HG02571 (cell line): ENCODE measurements at regions not wholly inside any gene's neighbourhood (a gene's known extent, or its start where the extent isn't known, plus 50 kb on each side); places are given as distances from the start of the nearest gene placed in this dataset.

Source experiments
- ATAC-seq: cut with Tn5 transposase; IDR thresholded peaks from one replicate; pipeline ENCODE4 v1.9.1; 2021; ENCODE audit warnings: mild to moderate bottlenecking, moderate library complexity; ENCODE audit not compliant: unreplicated experiment

GRCh38 chr14:65926935-65927700, 514.6 kb downstream of the FUT8 start:
- no peak for ATAC-seq

DNA sequence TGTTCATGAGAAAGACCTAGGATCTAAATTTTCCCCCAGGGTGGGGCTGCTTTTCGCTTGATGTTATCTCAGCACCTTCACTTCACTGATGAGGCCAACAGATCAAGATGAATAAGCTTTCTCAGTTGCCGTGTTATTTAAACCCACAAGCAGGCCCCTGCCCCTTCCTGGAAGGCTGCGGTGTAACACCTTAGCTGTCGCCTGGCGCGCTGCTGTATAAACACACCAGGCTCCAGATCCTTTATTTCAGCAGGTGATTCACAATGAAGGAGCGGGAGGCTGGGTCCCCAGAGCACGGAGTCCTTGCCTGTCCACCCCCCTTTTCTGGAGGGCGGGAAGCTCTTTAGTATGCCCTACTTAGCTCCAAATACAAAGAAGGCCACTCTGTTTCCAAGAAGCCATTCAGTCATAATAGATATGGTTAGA, 515.4 kb downstream of the FUT8 start:
- no peak for ATAC-seq

DNA sequence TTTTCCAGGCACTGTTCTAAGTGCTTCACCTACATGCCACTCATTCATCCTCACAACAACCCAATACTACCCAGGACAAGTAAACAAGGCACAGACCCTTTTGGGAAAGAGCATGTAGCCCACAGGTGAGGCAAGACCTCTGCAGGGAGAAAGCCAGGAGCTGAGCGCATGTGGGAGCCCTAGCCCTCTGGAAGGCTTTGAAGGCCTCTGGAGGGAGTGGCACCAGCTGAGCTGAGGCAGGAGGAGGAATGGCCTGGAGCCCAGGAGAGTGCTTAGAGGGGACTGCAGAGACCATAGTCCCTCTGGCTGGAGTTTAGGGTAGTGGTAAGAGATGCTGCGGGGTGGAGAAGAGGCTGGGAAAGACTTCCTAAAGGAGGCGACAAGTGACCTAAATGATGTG, 516.5 kb downstream of the FUT8 start:
- no peak for ATAC-seq

- ATAC-seq, result no peak
Observed at GRCh38 chr14:65933400-65934069, 521.0 kb downstream of the FUT8 start.

DNA sequence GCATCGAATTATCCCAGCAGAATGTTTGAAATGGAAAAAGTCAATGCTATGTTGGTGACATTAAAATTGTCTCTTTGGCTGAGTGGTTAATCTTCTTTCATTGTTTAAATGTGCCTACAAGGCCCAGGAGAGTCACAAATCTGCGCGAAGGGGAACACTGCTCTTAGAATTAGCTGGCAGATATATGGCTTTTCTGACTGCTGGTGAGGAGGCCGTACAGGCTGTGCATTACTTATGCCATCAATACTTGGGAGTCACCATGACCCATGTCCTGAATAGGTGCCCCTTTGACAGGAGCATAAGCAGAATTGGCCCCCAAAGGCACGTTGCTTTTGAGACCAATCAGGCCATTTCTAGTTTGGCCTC, 521.5 kb downstream of the FUT8 start:
- no peak for ATAC-seq

- ATAC-seq, result no peak
Observed at GRCh38 chr14:65936342-65936975, 523.9 kb downstream of the FUT8 start.

- no peak for ATAC-seq
Observed at GRCh38 chr14:65937079-65937959, 524.8 kb downstream of the FUT8 start.

- ATAC-seq, result no peak
Observed at GRCh38 chr14:65937960-65938316, 525.4 kb downstream of the FUT8 start.

GRCh38 chr14:65938738-65939137, 526.2 kb downstream of the FUT8 start:
- ATAC-seq, result no peak

DNA sequence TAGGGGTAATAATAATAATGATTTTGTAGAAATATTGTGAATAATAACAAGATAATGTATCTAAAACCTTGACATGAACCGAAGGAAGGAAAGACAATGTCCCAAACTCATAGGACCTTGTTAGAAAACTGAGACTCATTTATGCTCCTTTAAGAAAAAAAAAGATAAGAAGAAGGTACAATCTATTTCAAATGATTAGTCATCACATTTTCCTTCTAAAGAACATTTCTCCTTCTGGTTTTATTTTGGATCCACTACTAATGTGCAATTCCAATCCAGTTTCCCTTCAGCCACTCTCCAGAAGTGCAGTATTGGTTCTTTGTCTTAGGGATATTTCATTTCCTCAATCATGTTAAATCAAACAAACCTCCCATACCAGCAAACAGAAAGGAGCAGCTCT, 526.7 kb downstream of the FUT8 start:
- ATAC-seq, result no peak

DNA sequence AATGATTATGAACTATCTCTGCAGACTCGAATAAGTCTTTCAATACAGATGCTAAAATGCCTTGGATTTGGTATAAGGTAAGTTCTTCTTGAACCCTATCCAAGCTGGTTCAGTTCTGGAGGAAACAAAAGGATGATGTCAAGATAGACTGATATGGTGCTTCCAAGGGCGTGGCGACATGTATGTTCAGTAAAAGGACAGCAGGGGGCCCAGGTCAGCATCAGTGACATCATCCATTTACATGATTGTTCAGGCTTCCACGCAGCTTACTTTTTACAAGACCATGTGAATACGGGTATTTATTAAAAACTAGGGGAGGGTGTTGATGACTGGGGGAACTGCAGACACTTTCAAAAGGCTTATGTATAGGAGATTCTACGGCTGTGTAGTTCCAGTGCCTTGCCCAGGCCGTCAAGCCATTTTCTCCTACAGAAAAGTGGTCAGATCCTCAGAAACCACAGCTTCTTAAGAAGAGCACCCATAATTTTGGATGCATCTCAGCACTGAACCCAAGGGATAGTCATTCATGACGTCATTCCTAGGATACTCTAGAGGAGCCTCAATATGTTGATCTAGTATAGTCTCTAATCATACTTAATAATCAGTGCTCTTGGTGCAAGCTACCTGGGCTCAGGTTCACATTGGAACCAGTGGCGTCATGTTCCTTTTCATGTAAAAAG, 527.7 kb downstream of the FUT8 start:
- ATAC-seq, result no peak

- no peak for ATAC-seq
Observed at GRCh38 chr14:65941091-65941490, 528.6 kb downstream of the FUT8 start.

DNA sequence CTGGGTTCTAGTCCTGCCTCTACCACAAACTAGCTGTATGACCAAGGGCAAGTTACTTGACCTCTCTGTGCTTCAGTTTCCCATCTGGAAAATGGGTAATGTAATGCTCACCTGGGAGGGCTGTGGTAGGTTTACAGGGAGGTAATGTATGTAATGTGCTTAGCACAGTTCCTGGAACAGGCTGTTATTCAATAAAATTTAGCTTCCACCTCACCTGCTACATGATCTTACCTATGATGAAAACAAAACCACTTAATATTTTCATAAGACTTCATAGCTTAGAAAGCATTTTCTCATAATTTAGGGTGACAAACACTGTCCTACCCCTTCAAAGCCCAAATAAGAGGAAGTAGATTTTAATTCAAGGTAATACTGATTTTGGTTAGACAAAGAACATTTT, 530.6 kb downstream of the FUT8 start:
- no peak for ATAC-seq

- no peak for ATAC-seq
Observed at GRCh38 chr14:65943916-65944410, 531.4 kb downstream of the FUT8 start.

- no peak for ATAC-seq
Observed at GRCh38 chr14:65945327-65945726, 532.8 kb downstream of the FUT8 start.

DNA sequence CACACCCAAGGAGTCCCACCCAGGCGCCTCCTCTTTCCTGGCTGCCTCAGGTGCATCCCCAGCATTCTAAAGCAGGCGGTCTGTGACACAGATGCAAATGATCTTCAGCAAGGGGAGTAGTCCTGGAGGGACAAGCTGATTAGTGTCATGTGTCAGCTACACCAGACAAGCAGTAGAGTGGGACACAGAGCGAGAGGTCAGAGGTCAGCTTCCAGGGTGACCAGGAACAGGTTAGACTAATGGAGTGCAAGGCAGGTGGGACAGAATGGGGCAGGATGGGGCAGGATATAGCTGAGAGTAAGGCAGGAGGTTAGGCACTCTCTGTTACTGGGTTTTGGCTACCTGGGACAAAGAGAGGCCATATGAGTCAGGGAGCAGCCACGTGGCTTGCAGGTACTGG, 534.0 kb downstream of the FUT8 start:
- no peak for ATAC-seq

DNA sequence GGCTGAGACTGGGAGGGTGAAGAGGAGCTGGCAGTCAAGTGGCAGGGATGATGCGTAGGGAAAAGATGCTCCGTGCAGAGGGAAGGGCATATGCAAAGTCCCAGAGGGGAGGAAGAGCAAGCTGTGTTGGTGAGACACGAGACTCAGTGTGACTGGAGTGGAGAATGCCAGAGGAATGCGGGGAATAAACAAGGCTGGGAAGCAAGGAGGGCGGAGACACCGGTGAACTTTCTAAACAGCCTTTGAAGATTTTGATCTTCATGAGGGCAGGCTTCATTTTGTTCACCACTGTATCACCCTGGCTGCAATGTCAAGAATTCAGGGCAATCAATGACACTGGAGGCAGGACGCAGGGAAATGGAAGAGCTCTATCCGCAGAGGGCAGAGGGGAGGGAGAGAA, 535.8 kb downstream of the FUT8 start:
- ATAC-seq, result no peak

DNA sequence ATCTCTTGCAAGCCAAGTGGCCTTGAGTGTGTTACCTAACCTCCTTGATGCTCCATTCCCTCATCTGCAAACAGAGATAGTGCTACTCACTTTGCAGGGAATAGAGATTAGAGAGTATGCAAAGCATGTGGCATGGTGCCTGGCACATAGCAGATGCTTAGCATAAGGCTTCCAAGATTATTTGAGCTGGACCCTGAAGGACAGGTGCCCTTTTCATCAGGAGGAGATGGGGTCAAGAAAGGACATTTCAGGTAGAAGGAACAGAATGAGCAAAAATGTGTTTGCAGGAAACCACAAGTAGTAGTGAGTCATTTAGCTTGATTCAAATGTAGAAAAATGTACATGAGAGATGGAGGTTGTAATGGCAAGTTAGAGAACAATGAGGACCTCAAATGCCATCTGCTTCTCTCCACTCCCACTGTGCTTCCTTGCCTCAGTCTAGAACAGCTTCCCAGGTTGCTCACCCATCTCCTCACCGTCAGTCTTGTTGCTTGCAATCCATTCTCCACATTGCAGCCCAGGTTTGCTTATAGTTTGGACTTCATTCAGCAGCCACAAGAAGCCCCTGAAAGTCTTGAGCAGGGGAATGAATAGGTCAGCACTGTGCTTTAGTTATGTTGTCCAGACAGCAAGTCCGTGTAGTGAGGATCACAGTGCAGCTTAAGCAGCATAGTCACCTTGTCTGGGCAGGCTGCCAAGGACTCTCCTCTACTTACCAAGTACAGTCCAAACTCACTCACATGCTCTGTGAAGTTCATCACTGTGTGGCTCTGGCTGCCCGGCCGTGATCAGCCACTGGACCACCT, 536.3 kb upstream of the CCDC196 start:
- no peak for ATAC-seq

DNA sequence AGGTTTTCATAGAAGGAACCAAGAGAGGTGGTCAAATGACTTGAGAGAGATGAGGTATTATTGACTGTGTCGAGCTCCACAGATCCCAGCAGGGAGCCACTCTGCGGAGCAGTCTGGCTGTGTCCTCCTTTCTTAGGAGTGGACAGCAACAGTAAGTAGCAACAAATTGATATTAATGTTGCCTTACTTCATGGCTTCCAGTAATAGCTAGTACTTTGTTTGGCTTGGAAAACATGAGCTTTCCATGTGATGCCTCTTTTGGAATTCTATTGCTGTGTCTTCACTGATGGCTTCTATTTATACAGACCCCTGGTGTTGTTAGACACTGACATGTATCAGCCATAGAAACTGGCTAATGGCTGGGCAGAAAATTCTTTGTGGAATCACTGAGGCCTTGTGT, 531.2 kb upstream of the CCDC196 start:
- no peak for ATAC-seq
